Mesenchymal stem cell (in vitro differentiated cells and primary cell): ENCODE measurements at regions not wholly inside any gene's neighbourhood (a gene's known extent, or its start where the extent isn't known, plus 50 kb on each side); places are given as distances from the start of the nearest gene placed in this dataset.

Source experiments
- DNase-seq: peaks from one replicate; pipeline ENCODE4 v3.0.0-alpha.2; 2013
- H2AFZ ChIP-seq: one replicate; pipeline ENCODE4 v1.6.1; 2013; ENCODE audit warnings: low read depth, mild to moderate bottlenecking, control low read depth, inconsistent platforms, low read length, moderate library complexity
- H2AK5ac ChIP-seq: 2 replicates; pipeline ENCODE4 v1.6.1; 2013; ENCODE audit warnings: low read length, moderate library complexity, mild to moderate bottlenecking, inconsistent platforms; ENCODE audit not compliant: severe bottlenecking
- H2BK120ac ChIP-seq: one replicate; pipeline ENCODE4 v1.6.1; 2013; ENCODE audit warnings: low read depth, mild to moderate bottlenecking, inconsistent platforms, low read length, moderate library complexity
- H2BK12ac ChIP-seq, 2 experiments: one replicate each; pipeline ENCODE4 v1.6.1; 2013; ENCODE audit warnings: inconsistent platforms in 2 of 2, low read length in 2 of 2, mild to moderate bottlenecking in 2 of 2, moderate library complexity in 2 of 2, control low read depth in 1 of 2
- H2BK15ac ChIP-seq: one replicate; pipeline ENCODE4 v1.6.1; 2013; ENCODE audit warnings: mild to moderate bottlenecking, low read depth, inconsistent platforms; ENCODE audit not compliant: poor library complexity, severe bottlenecking
- H2BK5ac ChIP-seq: 2 replicates; pipeline ENCODE4 v1.6.1; 2013; ENCODE audit warnings: low read depth, mild to moderate bottlenecking, low read length, control low read depth, inconsistent platforms; ENCODE audit not compliant: poor library complexity, severe bottlenecking
- H3K14ac ChIP-seq, 2 experiments: one replicate each; pipeline ENCODE4 v1.6.1; 2013; ENCODE audit warnings: inconsistent platforms in 2 of 2, low read length in 2 of 2, control low read depth in 1 of 2, mild to moderate bottlenecking in 1 of 2, moderate library complexity in 1 of 2
- H3K18ac ChIP-seq, 2 experiments: one replicate each; pipeline ENCODE4 v1.6.1; 2013; ENCODE audit warnings: inconsistent platforms in 2 of 2, low read length in 2 of 2, control low read depth in 1 of 2, low read depth in 1 of 2, mild to moderate bottlenecking in 1 of 2
- H3K23ac ChIP-seq, 2 experiments: one replicate each; pipeline ENCODE4 v1.6.1; 2013; ENCODE audit warnings: inconsistent platforms in 2 of 2, low read length in 2 of 2, mild to moderate bottlenecking in 2 of 2, moderate library complexity in 2 of 2, control low read depth in 1 of 2
- H3K27ac ChIP-seq: 2 replicates; pipeline ENCODE4 v1.5.1; 2013; ENCODE audit warnings: mild to moderate bottlenecking, moderate library complexity, low read length, control low read depth, inconsistent platforms; ENCODE audit not compliant: poor library complexity, severe bottlenecking
- H3K27me3 ChIP-seq, 2 experiments: 2 replicates each; pipeline versions ENCODE4 v1.6.1 to v1.7.0; 2013; ENCODE audit warnings: low read length in 2 of 2, mild to moderate bottlenecking in 2 of 2, moderate library complexity in 2 of 2, control low read depth in 1 of 2, inconsistent platforms in 1 of 2; ENCODE audit not compliant: control insufficient read depth in 1 of 2, insufficient read depth in 1 of 2
- H3K36me3 ChIP-seq, 2 experiments: 2 replicates each; pipeline versions ENCODE4 v1.6.1 to v1.7.0; 2013; ENCODE audit warnings: low read length in 2 of 2, control low read depth in 1 of 2, inconsistent platforms in 1 of 2, low read depth in 1 of 2, mild to moderate bottlenecking in 1 of 2; ENCODE audit not compliant: insufficient read depth in 2 of 2, control insufficient read depth in 1 of 2
- H3K4ac ChIP-seq, 2 experiments: one replicate each; pipeline ENCODE4 v1.6.1; 2013; ENCODE audit warnings: inconsistent platforms in 2 of 2, low read length in 2 of 2, mild to moderate bottlenecking in 2 of 2, moderate library complexity in 2 of 2, control low read depth in 1 of 2, low read depth in 1 of 2
- H3K4me1 ChIP-seq: 2 replicates; pipeline ENCODE4 v1.6.1; 2013; ENCODE audit warnings: low read depth, low read length, control low read depth; ENCODE audit not compliant: control insufficient read depth, insufficient read depth
- H3K4me2 ChIP-seq: 2 replicates; pipeline ENCODE4 v1.6.1; 2013; ENCODE audit warnings: low read length, mild to moderate bottlenecking, inconsistent platforms; ENCODE audit not compliant: poor library complexity, severe bottlenecking
- H3K4me3 ChIP-seq, 2 experiments: 2 replicates each; pipeline versions ENCODE4 v1.5.1 to v1.7.0; 2013; ENCODE audit warnings: low read length in 2 of 2, mild to moderate bottlenecking in 2 of 2, control low read depth in 1 of 2, low read depth in 1 of 2; ENCODE audit not compliant: insufficient read depth in 1 of 2
- H3K79me1 ChIP-seq: replicated peaks from 2 replicates; pipeline ENCODE4 v1.6.1; 2013; ENCODE audit warnings: mild to moderate bottlenecking, control low read depth, low read length, inconsistent platforms; ENCODE audit not compliant: poor library complexity, severe bottlenecking
- H3K9ac ChIP-seq: 2 replicates; pipeline ENCODE4 v1.7.0; 2013; ENCODE audit warnings: mild to moderate bottlenecking, low read length, moderate library complexity
- H3K9me3 ChIP-seq: 2 replicates; pipeline ENCODE4 v1.7.0; 2013; ENCODE audit warnings: mild to moderate bottlenecking, low read length; ENCODE audit not compliant: control insufficient read depth
- H4K8ac ChIP-seq: one replicate; pipeline ENCODE4 v1.6.1; 2013; ENCODE audit warnings: inconsistent platforms, mild to moderate bottlenecking, low read length, moderate library complexity
- H4K91ac ChIP-seq: one replicate; pipeline ENCODE4 v1.6.1; 2013; ENCODE audit warnings: mild to moderate bottlenecking, low read length, inconsistent platforms
- WGBS: methylation state at CpG from one replicate; pipeline ENCODE4 v1.1.7; 2013; ENCODE audit warnings: mixed read lengths; 5-methylcytosine and 5-hydroxymethylcytosine counted together

DNA sequence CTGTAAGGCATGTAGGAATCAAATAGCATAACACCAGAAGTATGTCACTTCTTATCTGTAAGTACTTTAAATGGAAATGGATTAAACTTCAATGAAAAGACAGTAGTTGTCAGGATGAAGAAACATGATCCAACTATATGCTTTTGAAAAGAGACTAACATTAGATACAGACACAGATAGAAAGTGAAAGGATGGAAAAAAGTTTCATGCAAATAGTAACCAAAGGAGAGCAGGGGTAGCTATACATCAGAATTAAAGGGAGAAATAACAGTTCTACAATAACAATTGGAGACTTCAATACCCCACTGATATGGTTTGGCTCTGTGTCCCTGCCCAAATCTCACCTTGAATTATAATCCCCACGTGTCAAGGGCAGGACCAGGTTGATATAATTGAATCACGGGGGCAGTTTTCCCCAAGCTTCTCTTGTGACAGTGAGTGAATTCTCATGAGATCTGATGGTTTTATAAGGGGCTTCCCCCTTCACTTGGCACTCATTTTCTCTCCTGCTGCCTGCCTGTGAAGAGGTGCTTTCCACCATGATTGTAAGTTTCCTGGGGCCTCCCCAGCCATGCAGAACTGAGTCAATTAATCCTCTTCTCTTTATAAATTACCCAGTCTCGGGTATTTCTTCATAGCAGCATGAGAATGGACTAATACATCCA lies 205.4 kb upstream of the CDH2 start:
- no peak overlapping the region for H3K4me2 ChIP-seq
- H3K18ac ChIP-seq = no peak overlapping the region
- H3K9ac ChIP-seq = no peak overlapping the region
- H3K4me1 ChIP-seq = no peaks in the 10 kb centered on the region
- no peak overlapping the region for H2BK15ac ChIP-seq
- H3K79me1 ChIP-seq = no peaks in the 10 kb centered on the region
- no peaks in the 10 kb centered on the region for H3K36me3 ChIP-seq
- no peak overlapping the region for H2AK5ac ChIP-seq
- no peak overlapping the region for H3K23ac ChIP-seq
- no peak overlapping the region for H3K4ac ChIP-seq
- no peak overlapping the region for H4K91ac ChIP-seq
- no peak overlapping the region for H2BK12ac ChIP-seq
- no peak overlapping the region for H2BK120ac ChIP-seq
- no peak overlapping the region for H2BK5ac ChIP-seq
- H3K27me3 ChIP-seq = no peaks in the 10 kb centered on the region
- no peak overlapping the region for H3K27ac ChIP-seq
- H4K8ac ChIP-seq = no peak overlapping the region
- 91% methylated on average over 3 of the region's 3 CpGs for WGBS
- H2AFZ ChIP-seq = no peak overlapping the region
- peaks cover 8% of the 10 kb centered on the region for H3K9me3 ChIP-seq
- no peak overlapping the region for H3K14ac ChIP-seq
- H3K4me3 ChIP-seq = no peak overlapping the region
- DNase-seq = no peak

DNA sequence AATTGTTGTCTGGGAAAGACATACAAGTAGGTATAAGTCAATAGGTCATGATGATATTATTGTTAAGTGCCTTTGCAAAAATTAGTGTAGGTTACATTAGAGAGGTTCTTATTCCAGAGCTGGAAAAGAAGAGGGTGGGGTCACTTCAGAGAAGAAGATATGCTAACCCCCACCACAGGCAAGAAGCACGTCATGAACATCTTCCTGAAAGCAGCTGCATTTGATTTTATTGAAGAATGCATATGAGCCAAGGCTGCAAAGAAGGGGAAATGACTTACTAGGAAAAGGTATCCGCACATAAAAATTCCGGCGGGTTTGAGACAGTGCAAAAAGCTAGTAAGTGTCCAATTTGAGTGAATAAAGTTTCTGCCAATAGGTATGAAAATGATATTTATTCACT lies 195.3 kb upstream of the CDH2 start:
- no peaks in the 10 kb centered on the region for H3K4me1 ChIP-seq
- no peaks in the 10 kb centered on the region for H3K9me3 ChIP-seq
- H3K9ac ChIP-seq = no peak overlapping the region
- no peak overlapping the region for H3K18ac ChIP-seq
- no peak overlapping the region for H2BK120ac ChIP-seq
- H3K27me3 ChIP-seq = no peaks in the 10 kb centered on the region
- H2AK5ac ChIP-seq = no peak overlapping the region
- H3K4me2 ChIP-seq = no peak overlapping the region
- no peak for DNase-seq
- H3K79me1 ChIP-seq = no peaks in the 10 kb centered on the region
- H2AFZ ChIP-seq = no peak overlapping the region
- H3K14ac ChIP-seq = no peak overlapping the region
- H3K4me3 ChIP-seq = no peak overlapping the region
- no peaks in the 10 kb centered on the region for H3K36me3 ChIP-seq
- WGBS = 90% methylated on average over 3 of the region's 4 CpGs
- H3K23ac ChIP-seq = no peak overlapping the region
- no peak overlapping the region for H3K27ac ChIP-seq
- H4K91ac ChIP-seq = no peak overlapping the region
- no peak overlapping the region for H3K4ac ChIP-seq
- no peak overlapping the region for H4K8ac ChIP-seq
- no peak overlapping the region for H2BK15ac ChIP-seq
- H2BK5ac ChIP-seq = no peak overlapping the region
- H2BK12ac ChIP-seq = no peak overlapping the region

DNA sequence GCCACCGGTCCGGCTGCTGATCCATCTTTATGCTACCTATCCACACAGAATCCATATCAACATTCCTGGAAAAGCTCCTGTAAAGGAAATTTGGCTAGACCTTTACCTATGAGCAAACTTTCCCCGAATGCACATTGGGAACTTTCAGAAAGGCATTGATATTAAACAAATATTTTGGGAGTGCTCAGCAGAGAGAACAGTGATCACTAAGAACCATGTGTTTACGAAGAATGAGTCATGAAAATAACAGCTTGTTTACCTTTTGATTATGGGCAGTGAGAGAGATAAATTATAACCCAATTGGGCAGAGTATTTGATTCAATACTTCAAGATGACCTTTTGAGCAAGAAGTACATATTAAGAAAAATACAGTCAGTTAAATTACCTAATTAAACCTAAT lies 189.7 kb upstream of the CDH2 start:
- H3K14ac ChIP-seq = no peak overlapping the region
- no peak overlapping the region for H3K4ac ChIP-seq
- H2BK15ac ChIP-seq = no peak overlapping the region
- no peak overlapping the region for H3K23ac ChIP-seq
- H2BK5ac ChIP-seq = no peak overlapping the region
- H3K18ac ChIP-seq = no peak overlapping the region
- no peaks in the 10 kb centered on the region for H3K4me1 ChIP-seq
- 92% methylated on average over 4 of the region's 4 CpGs for WGBS
- no peak overlapping the region for H2BK120ac ChIP-seq
- no peak overlapping the region for H2AFZ ChIP-seq
- no peak overlapping the region for H3K4me3 ChIP-seq
- no peak overlapping the region for H3K27ac ChIP-seq
- H3K27me3 ChIP-seq = no peaks in the 10 kb centered on the region
- H3K9ac ChIP-seq = no peak overlapping the region
- H3K36me3 ChIP-seq = no peaks in the 10 kb centered on the region
- H4K8ac ChIP-seq = no peak overlapping the region
- no peak overlapping the region for H2BK12ac ChIP-seq
- no peaks in the 10 kb centered on the region for H3K79me1 ChIP-seq
- no peak overlapping the region for H3K4me2 ChIP-seq
- H3K9me3 ChIP-seq = no peaks in the 10 kb centered on the region
- no peak for DNase-seq
- H4K91ac ChIP-seq = no peak overlapping the region
- H2AK5ac ChIP-seq = no peak overlapping the region

DNA sequence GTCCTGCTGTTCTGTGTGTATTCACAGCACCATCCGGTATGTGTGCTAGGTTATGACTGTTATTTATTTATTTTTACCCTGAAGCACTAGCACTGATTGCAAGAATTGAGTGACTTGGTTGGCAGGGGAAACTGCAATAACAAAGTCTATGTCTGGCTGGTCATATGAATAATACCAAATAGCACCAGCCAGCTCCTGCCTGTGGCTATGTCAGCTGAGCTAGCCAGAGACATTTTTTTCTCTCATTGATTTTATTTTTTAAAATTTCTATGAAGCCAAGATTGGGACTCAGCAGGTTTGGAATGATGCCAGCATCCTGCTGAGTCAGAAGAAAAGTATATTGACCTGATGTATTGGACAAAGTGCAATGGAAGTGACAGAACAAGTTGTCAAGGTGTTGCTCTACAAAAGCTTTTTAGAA lies 188.5 kb upstream of the CDH2 start:
- H4K8ac ChIP-seq = no peak overlapping the region
- H3K9me3 ChIP-seq = no peaks in the 10 kb centered on the region
- no peak overlapping the region for H3K18ac ChIP-seq
- no peak overlapping the region for H2BK120ac ChIP-seq
- no peak overlapping the region for H3K27ac ChIP-seq
- no peak overlapping the region for H2BK5ac ChIP-seq
- H2AK5ac ChIP-seq = no peak overlapping the region
- H2BK12ac ChIP-seq = no peak overlapping the region
- no peaks in the 10 kb centered on the region for H3K36me3 ChIP-seq
- H3K27me3 ChIP-seq = no peaks in the 10 kb centered on the region
- no peak overlapping the region for H2AFZ ChIP-seq
- H3K79me1 ChIP-seq = no peaks in the 10 kb centered on the region
- no peaks in the 10 kb centered on the region for H3K4me1 ChIP-seq
- no peak overlapping the region for H3K23ac ChIP-seq
- H3K9ac ChIP-seq = no peak overlapping the region
- no peak overlapping the region for H4K91ac ChIP-seq
- no peak overlapping the region for H3K4me2 ChIP-seq
- WGBS = 88% methylated on average over 1 of the region's 1 CpG
- no peak overlapping the region for H3K14ac ChIP-seq
- H2BK15ac ChIP-seq = no peak overlapping the region
- no peak overlapping the region for H3K4me3 ChIP-seq
- H3K4ac ChIP-seq = no peak overlapping the region
- DNase-seq = peak; percentile 35
